GM10248 (cell line): ENCODE measurements at regions not wholly inside any gene's neighbourhood (a gene's known extent, or its start where the extent isn't known, plus 50 kb on each side); places are given as distances from the start of the nearest gene placed in this dataset.

ENCODE experiments used
- CTCF ChIA-PET: fragments of 300-600 bp; sonication (Branson Sonifier 250); formaldehyde crosslinking; extraction: SDS; loops from one replicate; lab custom pipeline; 2021; ENCODE audit warnings: antibody characterized with exemption; lab: Yijun Ruan, JAX
- POLR2A ChIA-PET: fragments of 350-650 bp; sonication (Branson Sonifier 250); formaldehyde crosslinking; extraction: SDS; loops from one replicate; lab custom pipeline; 2020; ENCODE audit warnings: antibody characterized with exemption; lab: Yijun Ruan, JAX
- DNase-seq: peaks from one replicate; pipeline ENCODE4 v3.0.0; 2012; ENCODE audit errors: extremely low spot score
- CTCF ChIP-seq: IDR thresholded peaks from 2 replicates; pipeline ENCODE4 v1.5.1; 2012; ENCODE audit warnings: mild to moderate bottlenecking, low read depth; ENCODE audit errors: extremely low read depth, missing control alignments, control extremely low read depth

- CTCF ChIA-PET, result no interaction called here
- no peak for DNase-seq
- POLR2A ChIA-PET, result no interaction called here
- no peak for TF ChIP-seq CTCF
Observed at GRCh38 chr14:44135972-44136371, 371.1 kb downstream of the FSCB start.

- ChIA-PET POLR2A (no interaction called here), CTCF (interaction anchor here (1.5 kb wide), 1 partner anchor 14 kb away, joined by 4 read pairs; no protein-coding TSS in a partner anchor)
- no peak for DNase-seq
- TF ChIP-seq CTCF, result no peak
Observed at GRCh38 chr14:44131861-44132260, 375.2 kb downstream of the FSCB start.

- ChIA-PET POLR2A (no interaction called here), CTCF (interaction anchor here (1.2 kb wide), 1 partner anchor 136 kb away, joined by 3 read pairs; no protein-coding TSS in a partner anchor)
- no peak for TF ChIP-seq CTCF
- DNase-seq, result no peak
Observed at GRCh38 chr14:44113769-44114730, 393.0 kb downstream of the FSCB start.

GRCh38 chr14:44112774-44113460 is 394.2 kb downstream of the FSCB start:
- TF ChIP-seq CTCF, result no peak
- POLR2A ChIA-PET, result no interaction called here
- CTCF ChIA-PET, result interaction anchor here (1.2 kb wide), 1 partner anchor 135 kb away, joined by 3 read pairs; no protein-coding TSS in a partner anchor
- DNase-seq, result no peak

GRCh38 chr14:44109036-44109435 is 398.0 kb downstream of the FSCB start:
- no peak for TF ChIP-seq CTCF
- ChIA-PET POLR2A (no interaction called here), CTCF (no interaction called here)
- DNase-seq, result no peak

- ChIA-PET CTCF (no interaction called here), POLR2A (no interaction called here)
- no peak for DNase-seq
- TF ChIP-seq CTCF, result no peak
Observed at GRCh38 chr14:44108601-44109000, 398.5 kb downstream of the FSCB start.
